NCI-H460 (cell line): ENCODE measurements at regions not wholly inside any gene's neighbourhood (a gene's known extent, or its start where the extent isn't known, plus 50 kb on each side); places are given as distances from the start of the nearest gene placed in this dataset.

Source experiments
- DNase-seq: peaks from one replicate; pipeline ENCODE4 v3.0.0-alpha.2; 2016; ENCODE audit warnings: low read depth; ENCODE audit errors: extremely low read depth

- no peak for DNase-seq
Measured at GRCh38 chr6:141035312-141036200, 1097.2 kb upstream of the GJE1 start.

DNA sequence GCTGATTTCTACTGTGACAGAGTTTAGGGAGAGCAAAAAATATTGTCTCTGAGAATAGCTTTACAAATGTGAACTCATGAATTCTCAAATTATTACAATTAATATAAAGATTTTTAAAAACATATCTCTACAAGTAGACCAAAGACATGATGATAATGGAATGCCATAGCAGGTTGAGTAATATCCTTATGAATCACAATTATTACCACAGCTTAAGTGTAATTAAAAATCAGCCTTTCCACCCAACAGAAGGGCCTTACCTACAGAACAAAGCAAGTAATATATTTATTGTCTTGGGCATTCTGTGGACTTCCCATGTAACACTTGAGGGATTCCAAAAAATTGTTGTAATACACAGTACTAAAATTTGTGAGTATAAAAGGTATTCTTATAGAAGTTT, 1099.6 kb upstream of the GJE1 start:
- no peak for DNase-seq

GRCh38 chr6:141029908-141030307, 1102.8 kb upstream of the GJE1 start:
- no peak for DNase-seq

- DNase-seq: no peak
Measured at GRCh38 chr6:141028791-141029280, 1103.9 kb upstream of the GJE1 start.

DNA sequence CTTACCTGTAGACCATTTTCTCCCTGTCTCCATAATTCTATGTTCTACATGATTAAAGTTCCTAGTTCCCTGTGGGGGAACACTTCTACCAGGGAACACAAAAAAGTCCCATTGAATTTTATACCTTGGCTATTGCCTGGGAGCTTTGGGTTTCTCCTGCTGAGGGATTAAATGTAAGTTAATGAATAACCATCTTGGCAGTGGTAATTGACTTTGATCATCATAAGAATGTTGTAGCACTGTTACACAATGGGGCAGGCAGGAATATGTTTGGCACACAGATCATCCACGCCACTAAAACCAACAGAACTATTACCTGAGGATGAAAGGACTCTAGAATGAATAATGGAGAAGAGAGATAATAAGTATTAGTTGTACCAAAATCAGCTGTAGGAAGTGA, 1106.2 kb upstream of the GJE1 start:
- no peak for DNase-seq

- DNase-seq: no peak
Measured at GRCh38 chr6:141024526-141024925, 1108.2 kb upstream of the GJE1 start.

DNA sequence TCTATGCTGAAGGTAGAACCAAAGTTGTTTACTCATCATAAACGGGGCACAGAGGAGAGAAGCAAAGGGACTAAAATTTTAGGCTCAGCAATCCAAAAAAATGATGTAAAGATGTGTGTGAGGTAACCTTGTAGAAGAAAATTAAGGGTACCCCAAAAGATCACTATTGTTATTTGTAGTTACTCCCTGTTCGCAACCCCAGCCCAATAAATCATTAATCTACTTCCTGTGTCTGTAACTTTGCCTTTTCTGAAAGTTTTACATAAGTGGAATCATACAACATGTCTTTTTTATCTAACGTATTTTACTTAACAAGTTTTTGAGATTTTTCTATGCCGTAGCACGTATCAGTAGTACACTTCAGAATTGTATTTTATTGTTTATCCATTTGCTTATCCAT, 1114.8 kb upstream of the GJE1 start:
- DNase-seq: no peak

- no peak for DNase-seq
Measured at GRCh38 chr6:141000917-141001316, 1131.8 kb upstream of the GJE1 start.

GRCh38 chr6:140993515-140993914, 1139.2 kb upstream of the GJE1 start:
- no peak for DNase-seq

- DNase-seq: no peak
Measured at GRCh38 chr6:140992678-140993077, 1140.0 kb upstream of the GJE1 start.

GRCh38 chr6:140988780-140989179, 1143.9 kb upstream of the GJE1 start:
- no peak for DNase-seq

GRCh38 chr6:140987364-140988155, 1145.2 kb upstream of the GJE1 start:
- DNase-seq: no peak

- DNase-seq: no peak
Measured at GRCh38 chr6:140985679-140986275, 1146.9 kb upstream of the GJE1 start.

DNA sequence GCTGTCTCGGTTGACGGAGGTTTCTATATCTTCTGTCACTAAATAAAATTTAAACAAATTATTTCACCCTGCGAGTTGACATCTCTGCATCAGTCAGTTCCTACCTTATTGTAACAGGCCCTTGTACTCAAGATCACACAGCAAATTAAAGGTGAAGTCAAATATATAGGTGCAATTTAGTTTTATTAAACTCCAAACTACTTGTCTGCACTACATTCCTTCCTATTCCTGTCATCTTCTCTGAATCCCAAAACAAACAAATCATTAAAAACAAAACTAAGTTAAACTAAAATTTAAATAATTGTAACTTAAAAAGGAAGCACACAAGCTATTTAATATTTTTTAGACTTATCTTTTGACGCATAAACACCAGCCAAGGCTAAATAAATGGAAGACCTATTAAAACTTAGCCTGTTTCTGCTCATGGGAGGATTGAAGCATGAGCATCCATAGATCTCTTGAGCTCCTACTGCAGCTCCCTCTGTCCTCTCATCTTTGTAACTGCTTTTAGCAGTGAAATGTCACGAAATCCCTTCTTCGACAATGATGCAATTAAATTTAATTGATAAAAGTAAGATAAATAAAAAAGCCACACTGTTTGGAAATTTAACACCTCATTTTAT, 1152.3 kb upstream of the GJE1 start:
- DNase-seq: no peak

DNA sequence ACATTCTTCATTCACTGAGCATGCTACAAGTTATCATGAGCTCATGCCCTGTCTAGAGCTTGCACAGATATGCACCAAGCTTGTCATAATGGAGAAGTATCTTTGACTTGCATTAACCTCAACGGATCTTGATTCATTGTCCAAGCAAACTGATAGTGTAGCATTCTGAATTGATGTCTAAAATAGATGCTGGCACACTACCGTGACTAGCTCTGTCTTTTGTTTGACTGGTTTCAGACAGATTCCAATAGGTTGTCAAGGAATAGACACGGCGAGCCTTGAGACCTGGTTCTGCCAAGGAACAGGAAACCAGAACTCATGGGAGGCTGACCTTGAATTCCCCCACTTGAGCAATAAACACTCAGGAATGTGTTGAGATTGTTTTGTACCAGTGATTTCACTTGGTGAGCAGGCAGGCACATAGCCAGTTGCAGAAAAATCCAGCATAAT, 1153.1 kb upstream of the GJE1 start:
- DNase-seq: no peak

DNA sequence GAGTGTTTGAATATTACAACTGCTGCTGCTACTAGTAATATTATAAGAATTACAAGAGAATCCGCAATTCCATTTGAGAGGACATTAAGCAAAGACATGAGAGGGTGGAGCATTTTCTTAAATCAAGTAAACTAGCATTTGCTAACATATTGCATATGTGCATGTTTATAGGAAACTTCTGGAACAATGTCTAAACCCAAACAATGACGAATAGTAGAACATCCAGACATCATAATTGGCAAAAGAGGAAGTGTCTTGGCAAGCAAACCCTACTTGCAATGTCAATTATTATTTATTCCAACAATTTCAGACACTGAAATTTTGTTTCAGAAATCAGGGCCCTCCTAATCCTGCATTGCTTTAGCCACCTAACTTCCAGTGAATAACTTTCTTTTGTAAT, 1155.3 kb upstream of the GJE1 start:
- no peak for DNase-seq

GRCh38 chr6:140976806-140977205, 1155.9 kb upstream of the GJE1 start:
- DNase-seq: no peak

- DNase-seq: no peak
Measured at GRCh38 chr6:140970485-140970884, 1162.2 kb upstream of the GJE1 start.

DNA sequence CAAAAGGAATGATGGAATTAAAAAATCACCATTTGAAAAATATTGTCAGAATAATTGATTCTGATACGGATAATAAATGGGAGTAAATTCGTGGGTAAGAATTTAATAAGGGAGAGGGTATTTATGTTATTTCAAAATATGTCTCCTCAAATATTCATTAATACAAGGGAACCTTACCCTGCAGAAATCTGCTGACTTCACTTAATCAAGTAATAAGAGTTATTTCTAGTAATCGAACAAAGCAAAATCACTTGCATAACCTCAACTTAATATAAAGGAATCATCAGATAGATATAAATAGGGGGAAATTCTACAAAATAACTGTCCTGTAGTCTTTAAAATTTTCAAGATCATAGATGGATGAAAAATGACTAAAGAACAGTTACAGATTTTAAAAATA, 1164.7 kb upstream of the GJE1 start:
- DNase-seq: no peak

DNA sequence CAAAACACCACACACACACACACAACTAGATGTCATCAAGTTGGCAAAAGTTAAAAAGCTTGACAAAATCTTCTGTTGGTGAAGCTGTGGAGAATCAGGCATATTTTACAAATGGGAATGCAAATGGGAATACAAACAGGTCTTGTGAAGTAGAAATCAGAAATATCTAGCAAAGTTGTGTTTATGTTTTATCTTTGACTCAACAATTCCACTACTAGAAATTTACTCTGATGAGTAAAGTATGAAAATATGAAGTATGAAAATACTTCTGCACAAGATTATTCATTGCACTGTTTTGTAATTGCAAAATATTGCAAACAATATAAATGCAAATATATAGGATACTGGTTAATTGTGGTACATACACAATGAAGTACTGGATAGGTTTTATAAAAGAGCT, 1166.0 kb upstream of the GJE1 start:
- no peak for DNase-seq

DNA sequence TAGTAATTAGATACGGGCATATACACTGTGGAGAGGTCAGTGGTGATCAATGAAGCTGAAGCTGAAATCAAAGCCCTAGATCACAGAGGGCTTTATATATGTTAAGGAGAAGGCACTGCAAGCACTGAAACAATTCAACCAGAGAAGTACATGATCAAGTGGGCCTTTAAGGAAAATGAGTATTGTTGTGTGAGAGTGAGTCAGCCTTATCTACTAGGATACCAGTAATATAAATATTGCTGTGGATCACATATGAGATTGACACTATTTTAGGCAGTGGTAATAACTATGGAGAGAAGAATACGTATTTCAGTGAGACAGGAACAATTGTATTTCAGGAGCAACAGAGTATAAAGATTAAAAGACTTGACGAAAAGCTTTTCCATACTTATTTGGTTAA, 1172.2 kb upstream of the GJE1 start:
- DNase-seq: no peak
